ENCODE measurements at regions not wholly inside any gene's neighbourhood (a gene's known extent, or its start where the extent isn't known, plus 50 kb on each side); places are given as distances from the start of the nearest gene placed in this dataset.
"Not testable (repeated sequence)": the region's sequence is repeated elsewhere in the genome, so short reads cannot be mapped to it uniquely, and the experiment has no call there.

DNA sequence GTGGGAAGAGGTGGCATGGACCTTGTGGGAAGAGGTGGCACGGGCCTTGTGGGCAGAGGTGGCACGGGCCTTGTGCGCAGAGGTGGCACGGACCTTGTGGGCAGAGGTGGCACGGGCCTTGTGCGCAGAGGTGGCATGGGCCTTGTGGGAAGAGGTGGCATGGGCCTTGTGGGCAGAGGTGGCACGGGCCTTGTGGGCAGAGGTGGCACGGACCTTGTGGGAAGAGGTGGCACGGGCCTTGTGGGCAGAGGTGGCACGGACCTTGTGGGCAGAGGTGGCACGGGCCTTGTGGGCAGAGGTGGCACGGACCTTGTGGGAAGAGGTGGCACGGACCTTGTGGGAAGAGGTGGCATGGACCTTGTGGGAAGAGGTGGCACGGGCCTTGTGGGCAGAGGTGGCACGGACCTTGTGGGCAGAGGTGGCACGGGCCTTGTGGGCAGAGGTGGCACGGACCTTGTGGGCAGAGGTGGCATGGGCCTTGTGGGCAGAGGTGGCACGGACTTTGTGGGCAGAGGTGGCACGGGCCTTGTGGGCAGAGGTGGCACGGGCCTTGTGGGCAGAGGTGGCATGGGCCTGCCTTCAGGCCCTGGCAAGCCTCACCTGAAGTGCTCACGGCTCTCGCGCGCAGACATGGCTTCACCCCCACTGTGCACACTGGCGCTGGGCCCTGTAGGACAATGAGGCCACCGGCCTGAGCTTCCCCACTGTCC, 403.5 kb downstream of the THBS2 start:
- TF ChIP-seq POLR2A, TAF1, POLR2AphosphoS5, SPI1, POU2F2 (IDR thresholded peaks at IDR 0.05; ENCODE audit: low read depth, low read length): not testable (repeated sequence)
